ENCODE measurements at regions not wholly inside any gene's neighbourhood (a gene's known extent, or its start where the extent isn't known, plus 50 kb on each side); places are given as distances from the start of the nearest gene placed in this dataset.
"Not testable (repeated sequence)": the region's sequence is repeated elsewhere in the genome, so short reads cannot be mapped to it uniquely, and the experiment has no call there.

- no peak for DNase-seq (ENCODE audit: low read depth in 2 of 2)
Observed at GRCh38 chr12:33323823-33324222, 115.8 kb downstream of the SYT10 start.

GRCh38 chr12:33322519-33322918 lies 117.1 kb downstream of the SYT10 start:
- DNase-seq (ENCODE audit: low read depth in 2 of 2): no peak

- DNase-seq (ENCODE audit: low read depth in 2 of 2): no peak
Observed at GRCh38 chr12:33317746-33318145, 121.9 kb downstream of the SYT10 start.

GRCh38 chr12:33314223-33314622 lies 125.4 kb downstream of the SYT10 start:
- DNase-seq (ENCODE audit: low read depth in 2 of 2): no peak

- DNase-seq (ENCODE audit: low read depth in 2 of 2): no peak
Observed at GRCh38 chr12:33313476-33313875, 126.1 kb downstream of the SYT10 start.

DNA sequence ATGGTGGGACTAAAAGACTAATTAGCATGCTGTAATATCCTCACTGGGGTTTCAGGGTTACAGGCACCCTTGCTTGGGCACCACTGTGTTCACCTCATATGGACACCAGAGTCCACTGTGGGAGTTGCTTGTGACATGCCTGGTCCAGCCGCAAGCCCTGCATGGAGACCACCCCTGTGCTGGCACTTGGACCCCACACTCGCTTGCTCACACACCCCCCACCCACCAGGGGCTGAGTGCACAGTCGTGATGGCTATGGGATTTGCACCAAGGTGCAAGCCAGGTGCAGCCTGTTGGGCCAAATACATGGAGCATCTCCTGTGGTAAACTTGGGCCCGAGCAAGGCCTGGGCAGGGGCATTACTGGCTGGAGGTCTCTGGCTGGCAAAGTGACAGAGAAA lies 129.1 kb downstream of the SYT10 start:
- DNase-seq (ENCODE audit: low read depth in 2 of 2): no peak

GRCh38 chr12:33304176-33304575 lies 135.4 kb downstream of the SYT10 start:
- DNase-seq (ENCODE audit: low read depth in 2 of 2): no peak

DNA sequence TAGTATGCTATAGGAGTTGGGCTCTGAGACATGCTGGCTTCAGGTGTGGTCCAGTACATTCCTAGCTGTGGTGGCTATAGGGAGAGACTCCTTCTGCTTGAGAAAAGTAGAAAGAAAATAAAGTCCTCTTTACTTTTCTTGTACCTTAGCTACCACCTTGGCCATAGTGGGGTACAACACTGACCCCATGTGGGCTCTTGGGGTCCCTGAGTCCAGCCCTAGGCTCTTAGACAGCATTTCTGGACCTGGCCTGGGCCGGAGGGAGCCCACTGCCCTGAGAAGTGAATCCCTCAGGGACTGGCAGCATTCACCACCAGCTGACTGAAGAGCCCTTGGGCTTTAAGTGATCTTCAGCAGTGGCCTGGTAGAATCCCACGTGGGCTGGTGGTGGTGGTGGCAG lies 143.1 kb downstream of the SYT10 start:
- no peak for DNase-seq (ENCODE audit: low read depth in 2 of 2)

DNA sequence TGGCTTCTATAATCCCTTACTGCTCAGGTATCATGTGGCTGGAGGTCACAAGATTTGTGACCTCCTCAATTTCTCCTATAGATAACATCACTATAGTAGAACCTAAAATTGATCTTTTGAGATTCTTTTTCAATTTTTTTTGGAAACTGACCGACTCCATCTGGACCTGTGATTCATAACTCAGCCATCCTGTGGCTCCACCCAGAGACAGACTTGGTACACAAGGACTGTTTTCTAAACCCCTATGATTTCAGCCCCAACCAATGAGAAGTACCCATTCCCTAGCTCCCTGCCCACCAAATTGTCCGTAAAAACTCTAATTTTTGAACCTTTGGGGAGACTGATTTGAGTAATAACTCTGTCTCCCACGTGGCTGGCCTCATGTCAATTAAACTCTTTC lies 148.9 kb downstream of the SYT10 start:
- DNase-seq (ENCODE audit: low read depth in 2 of 2): no peak

- DNase-seq (ENCODE audit: low read depth in 2 of 2): no peak
Observed at GRCh38 chr12:33283054-33283453, 156.6 kb downstream of the SYT10 start.

- no peak for DNase-seq (ENCODE audit: low read depth in 2 of 2)
Observed at GRCh38 chr12:33277376-33277775, 162.2 kb downstream of the SYT10 start.

DNA sequence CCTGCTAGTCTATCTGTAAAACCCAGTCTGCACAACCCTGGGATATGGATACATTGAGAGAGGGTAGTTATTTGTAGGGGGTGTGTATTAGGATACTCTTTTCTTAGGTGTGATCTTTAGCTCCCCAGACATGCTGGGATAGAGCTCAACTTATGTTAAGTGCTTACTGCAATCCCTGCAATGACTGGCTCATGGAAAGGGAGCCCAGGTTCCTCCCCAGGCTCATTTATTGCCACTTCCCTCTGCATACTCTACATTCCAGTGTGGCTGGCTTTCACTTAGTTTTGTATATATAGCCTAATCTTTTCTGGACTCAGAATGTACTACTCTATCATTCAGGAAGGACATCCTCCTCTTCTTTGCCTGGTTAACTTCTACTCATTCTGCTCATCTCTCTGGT lies 172.0 kb downstream of the SYT10 start:
- DNase-seq (ENCODE audit: low read depth in 2 of 2): no peak

DNA sequence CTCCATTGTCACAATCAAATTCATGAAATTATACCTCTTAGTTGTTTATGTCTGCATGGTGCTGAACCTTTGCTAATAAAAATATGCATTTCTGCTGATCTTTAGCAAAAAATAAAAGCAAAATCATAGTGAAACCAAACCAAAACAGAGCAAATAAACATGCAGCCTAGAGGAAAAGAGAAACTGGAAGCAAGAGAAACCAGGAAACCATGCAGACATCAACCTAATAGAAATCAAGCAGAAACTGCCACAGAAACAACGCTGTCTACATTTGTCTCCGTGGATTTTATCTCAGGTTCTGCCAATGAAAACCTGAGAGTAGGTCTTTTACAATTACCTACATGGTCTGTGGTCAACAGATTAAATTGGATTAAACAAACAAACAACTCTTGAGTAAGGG lies 173.7 kb downstream of the SYT10 start:
- no peak for DNase-seq (ENCODE audit: low read depth in 2 of 2)

DNA sequence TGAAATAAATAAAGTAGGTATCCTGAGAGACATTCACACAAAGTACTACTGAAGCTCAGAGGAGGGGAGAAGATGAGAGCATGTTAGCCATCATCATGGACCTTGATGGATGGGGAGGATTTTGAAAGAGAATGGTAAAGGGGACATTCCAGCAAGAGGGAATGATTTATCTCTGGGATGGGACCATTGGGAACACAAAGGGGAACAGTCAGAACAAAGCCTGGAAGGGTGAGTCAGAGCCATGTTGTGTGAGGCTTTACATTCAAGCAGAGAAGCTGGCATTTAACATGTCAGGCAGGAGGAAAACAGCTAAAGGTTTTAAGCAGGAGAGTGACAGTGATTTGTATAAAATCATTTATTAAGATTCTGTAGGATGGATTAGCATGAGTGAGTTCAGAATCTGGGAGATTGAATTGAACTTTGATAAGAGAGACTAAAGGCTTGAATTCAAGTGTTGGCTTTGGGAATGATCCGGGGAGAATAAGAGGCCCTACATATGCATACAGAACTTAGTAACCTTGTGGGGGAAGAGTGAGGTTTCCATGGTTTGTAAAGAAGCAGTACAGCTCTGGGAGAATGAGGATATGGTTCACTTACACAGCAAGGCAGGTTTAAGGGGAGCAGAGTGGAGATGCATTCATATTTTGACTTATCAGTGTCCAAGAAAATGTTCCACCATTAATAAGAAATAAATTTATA lies 174.4 kb downstream of the SYT10 start:
- DNase-seq (ENCODE audit: low read depth in 2 of 2): peak in 1 of 2 donors; percentile 8

GRCh38 chr12:33253178-33253577 lies 186.4 kb downstream of the SYT10 start:
- DNase-seq (ENCODE audit: low read depth in 2 of 2): no peak

- no peak for DNase-seq (ENCODE audit: low read depth in 2 of 2)
Observed at GRCh38 chr12:33251548-33251947, 188.1 kb downstream of the SYT10 start.

DNA sequence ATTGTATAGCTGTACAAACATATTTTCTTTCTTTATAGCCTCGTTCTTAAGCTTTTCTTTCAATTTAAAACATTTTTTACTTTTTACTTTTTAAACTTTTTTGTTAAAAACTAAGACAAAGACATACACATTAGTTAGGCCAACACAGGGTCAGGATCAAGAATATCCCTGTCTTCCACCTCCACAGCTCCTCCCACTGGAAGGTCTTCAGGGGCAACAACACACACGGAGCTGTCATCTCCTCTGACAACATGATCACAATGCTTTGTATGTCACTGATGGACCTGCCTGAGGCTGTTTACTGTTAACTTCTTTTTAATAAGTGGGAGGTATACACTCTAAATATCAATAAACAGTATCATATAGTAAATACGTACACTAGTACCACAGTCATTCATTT lies 191.3 kb downstream of the SYT10 start:
- DNase-seq (ENCODE audit: low read depth in 2 of 2): no peak

- DNase-seq (ENCODE audit: low read depth in 2 of 2): no peak
Observed at GRCh38 chr12:33247625-33248024, 192.0 kb downstream of the SYT10 start.

GRCh38 chr12:33245434-33245833 lies 194.2 kb downstream of the SYT10 start:
- no peak for DNase-seq (ENCODE audit: low read depth in 2 of 2)

- no peak for DNase-seq (ENCODE audit: low read depth in 2 of 2)
Observed at GRCh38 chr12:33226671-33227070, 212.9 kb downstream of the SYT10 start.

GRCh38 chr12:33223956-33224355 lies 215.7 kb downstream of the SYT10 start:
- no peak for DNase-seq (ENCODE audit: low read depth in 2 of 2)

GRCh38 chr12:33222357-33222756 lies 217.3 kb downstream of the SYT10 start:
- DNase-seq (ENCODE audit: low read depth in 2 of 2): no peak

DNA sequence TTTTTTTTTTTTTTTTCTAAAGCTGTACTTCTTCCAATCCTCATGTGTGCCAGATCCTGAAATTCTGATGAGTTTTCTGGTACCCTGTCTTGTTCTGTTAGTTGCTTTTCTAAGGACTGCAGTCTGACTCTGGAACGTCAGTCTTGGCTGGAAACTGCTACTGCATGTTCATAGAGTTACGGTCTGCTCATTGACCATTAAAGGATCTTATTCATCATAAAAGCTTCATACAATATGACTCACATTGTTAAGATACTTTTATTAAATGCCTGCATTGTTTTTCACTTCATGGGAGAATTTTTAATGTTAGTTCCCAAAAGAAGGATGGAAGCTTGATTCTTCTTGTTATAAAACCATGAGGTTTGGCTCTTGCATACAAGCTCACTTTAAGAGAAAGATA lies 233.6 kb downstream of the SYT10 start:
- no peak for DNase-seq (ENCODE audit: low read depth in 2 of 2)

GRCh38 chr12:33194389-33194788 lies 245.2 kb downstream of the SYT10 start:
- DNase-seq (ENCODE audit: low read depth in 2 of 2): not testable (repeated sequence)

Measured in lung microvascular endothelial cell (primary cell).